ENCODE measurements at regions not wholly inside any gene's neighbourhood (a gene's known extent, or its start where the extent isn't known, plus 50 kb on each side); places are given as distances from the start of the nearest gene placed in this dataset.
"Not testable (repeated sequence)": the region's sequence is repeated elsewhere in the genome, so short reads cannot be mapped to it uniquely, and the experiment has no call there.

DNA sequence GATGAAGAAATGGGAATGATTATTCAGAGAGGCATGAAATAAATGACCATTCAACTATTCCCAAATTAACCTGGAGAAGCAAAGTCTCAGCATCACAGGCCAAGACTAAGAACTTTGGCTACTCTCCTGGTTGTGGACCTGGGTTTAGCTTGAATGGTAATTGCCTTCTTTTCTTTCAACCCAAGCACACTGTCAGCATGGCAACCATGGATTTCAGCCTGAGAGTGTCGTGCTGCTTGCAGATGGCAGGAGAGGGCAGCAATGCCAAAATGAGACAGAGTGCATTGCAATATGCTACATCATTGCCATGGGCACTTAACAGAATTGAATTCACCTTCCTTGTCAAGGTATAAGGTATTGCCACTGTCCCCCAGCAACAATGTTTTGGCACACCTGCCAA, 767.2 kb downstream of the REEP3 start:
- DNase-seq = peak in 30 of 58 donors; percentile 2 to 60 (median 20)

DNA sequence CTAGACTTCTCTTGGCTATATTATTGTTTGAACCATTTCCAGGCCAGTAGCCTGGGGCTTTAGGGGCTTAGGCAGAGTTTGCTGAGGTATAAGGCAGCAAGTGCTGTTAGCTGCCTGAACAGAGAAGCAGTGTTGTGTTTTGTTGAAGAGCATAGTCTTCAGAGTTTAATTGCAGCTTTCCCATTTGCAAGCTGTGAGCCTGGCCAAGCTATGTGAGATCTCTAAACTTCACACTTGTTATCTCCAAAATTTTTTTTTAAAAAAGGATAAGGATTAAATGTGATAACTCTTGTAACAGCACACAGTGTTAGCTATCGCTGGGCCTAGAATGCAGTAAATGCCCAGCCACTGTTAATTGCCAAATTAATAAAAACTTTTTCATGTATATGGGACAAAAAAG, 782.4 kb downstream of the REEP3 start:
- DNase-seq = no peak

GRCh38 chr10:64306729-64307327, 785.6 kb downstream of the REEP3 start:
- DNase-seq = no peak

- no peak for DNase-seq
These were observed 791.7 kb downstream of the REEP3 start for GRCh38 chr10:64312876-64313275.

GRCh38 chr10:64313967-64314366, 792.8 kb downstream of the REEP3 start:
- no peak for DNase-seq

- no peak for DNase-seq
These were observed 795.2 kb downstream of the REEP3 start for GRCh38 chr10:64316416-64316815.

- DNase-seq = no peak
These were observed 795.6 kb downstream of the REEP3 start for GRCh38 chr10:64316833-64317232.

GRCh38 chr10:64320448-64320847, 799.2 kb downstream of the REEP3 start:
- DNase-seq = no peak

- no peak for DNase-seq
These were observed 808.3 kb downstream of the REEP3 start for GRCh38 chr10:64329510-64329909.

DNA sequence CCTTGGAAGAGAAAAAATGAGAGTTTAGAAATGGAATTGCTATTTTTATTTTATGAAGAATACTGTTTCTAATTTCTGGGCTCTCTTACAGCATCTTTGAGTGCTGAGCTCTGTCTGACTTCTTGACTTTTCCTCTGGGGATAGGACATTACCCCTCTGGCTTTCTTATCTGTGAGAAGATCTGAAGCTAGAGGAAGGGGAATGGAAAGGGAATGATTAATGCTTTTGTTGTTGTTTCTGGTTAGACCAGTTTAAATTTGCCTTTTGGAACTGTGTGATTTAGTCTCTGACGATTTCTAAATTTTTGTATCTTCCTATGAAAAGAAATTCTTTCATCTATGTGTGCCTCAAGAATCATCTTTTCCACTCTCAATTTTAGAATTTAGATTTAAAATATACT, 811.4 kb downstream of the REEP3 start:
- no peak for DNase-seq

- no peak for DNase-seq
These were observed 812.9 kb downstream of the REEP3 start for GRCh38 chr10:64334084-64334483.

GRCh38 chr10:64344211-64344610, 823.0 kb downstream of the REEP3 start:
- no peak for DNase-seq

GRCh38 chr10:64345856-64346255, 824.7 kb downstream of the REEP3 start:
- no peak for DNase-seq

- peak in 4 of 58 donors; percentile 1 to 19 (median 8) for DNase-seq
These were observed 825.2 kb downstream of the REEP3 start for GRCh38 chr10:64346389-64346788.

- DNase-seq = peak in 1 of 58 donors; percentile 11
These were observed 829.5 kb downstream of the REEP3 start for GRCh38 chr10:64350665-64351064.

- no peak for DNase-seq
These were observed 837.7 kb downstream of the REEP3 start for GRCh38 chr10:64358907-64359306.

GRCh38 chr10:64360240-64360639, 839.0 kb downstream of the REEP3 start:
- not testable (repeated sequence) for DNase-seq

DNA sequence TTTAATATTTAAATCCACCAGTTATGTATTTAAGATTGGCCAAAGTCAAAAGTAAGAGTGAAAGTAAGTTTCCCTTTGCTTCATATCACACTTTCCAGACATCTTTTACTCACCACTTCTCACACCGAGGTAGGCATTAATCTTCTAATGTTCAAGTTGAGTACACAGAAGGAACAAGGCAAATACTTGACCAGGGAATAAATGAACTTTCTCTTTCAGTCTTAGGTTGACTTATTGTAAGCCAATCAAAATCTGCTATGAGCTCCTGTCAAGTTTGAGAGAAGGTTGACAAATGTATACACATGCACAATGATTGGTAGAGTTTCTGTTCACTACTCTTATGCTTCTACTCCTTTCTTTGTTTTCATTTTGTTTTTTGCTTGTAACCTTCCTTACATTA, 842.5 kb downstream of the REEP3 start:
- no peak for DNase-seq

DNA sequence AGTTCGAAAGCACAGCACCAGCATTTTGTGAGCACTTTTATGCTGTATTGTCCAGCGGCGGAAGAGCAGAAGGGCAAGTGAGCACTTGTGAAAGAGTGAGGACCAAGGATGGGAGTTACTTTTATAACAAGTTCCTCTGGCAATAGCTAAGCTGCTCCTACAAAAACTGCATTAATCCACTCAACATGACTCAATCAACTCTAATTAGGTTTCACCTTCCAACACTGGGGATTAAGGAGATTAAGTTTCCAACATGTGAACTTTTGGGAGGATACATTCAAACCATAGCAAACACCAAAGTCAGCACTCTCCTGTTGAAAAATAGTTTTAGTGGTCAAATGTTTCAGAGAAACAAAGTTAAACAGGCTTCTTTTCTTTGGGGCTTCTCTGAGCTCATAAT, 844.5 kb downstream of the REEP3 start:
- DNase-seq = no peak

DNA sequence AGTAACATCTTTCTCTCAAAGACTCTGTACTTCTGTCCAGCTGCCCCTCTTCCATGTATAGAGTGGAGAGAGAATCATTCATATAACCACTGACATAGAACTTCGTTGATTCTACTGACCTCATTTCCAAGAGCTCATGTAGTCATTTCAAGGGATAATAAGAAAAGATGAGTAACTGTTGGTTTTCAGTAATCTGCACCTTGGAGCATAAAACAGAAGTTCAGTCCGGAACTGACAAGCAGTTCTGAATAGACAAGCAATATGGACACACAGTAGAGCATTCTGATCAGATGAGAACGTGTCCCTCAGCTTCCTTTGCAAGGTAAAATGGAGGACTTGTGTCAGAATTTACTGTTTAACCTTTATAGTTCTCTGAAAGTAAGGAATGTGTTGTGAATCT, 847.1 kb downstream of the REEP3 start:
- DNase-seq = no peak

GRCh38 chr10:64369885-64370773, 848.9 kb downstream of the REEP3 start:
- DNase-seq = no peak

- DNase-seq = no peak
These were observed 853.1 kb downstream of the REEP3 start for GRCh38 chr10:64374346-64374745.

DNA sequence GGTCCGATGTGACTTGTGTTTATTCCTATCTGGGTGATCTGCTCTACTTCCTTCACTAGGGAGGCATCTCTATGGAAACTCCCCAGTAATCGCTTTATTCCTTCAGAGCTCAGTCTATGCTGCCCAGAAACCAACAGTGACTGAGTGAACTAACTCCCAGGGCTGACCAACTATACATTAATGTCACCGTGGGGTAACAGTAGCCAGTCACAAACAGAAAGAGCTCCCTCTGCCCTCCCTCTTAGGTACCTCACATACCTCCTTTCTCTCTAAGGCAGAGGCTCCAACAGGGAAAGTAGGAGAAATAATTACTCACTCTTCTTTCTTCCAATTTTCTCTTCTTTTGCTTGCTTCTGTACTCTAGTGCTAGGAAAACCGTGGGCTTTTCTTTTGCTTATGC, 855.0 kb downstream of the REEP3 start:
- DNase-seq = no peak

All from anterior cingulate cortex (tissue), 58 donors.